ENCODE measurements at regions not wholly inside any gene's neighbourhood (a gene's known extent, or its start where the extent isn't known, plus 50 kb on each side); places are given as distances from the start of the nearest gene placed in this dataset.

DNA sequence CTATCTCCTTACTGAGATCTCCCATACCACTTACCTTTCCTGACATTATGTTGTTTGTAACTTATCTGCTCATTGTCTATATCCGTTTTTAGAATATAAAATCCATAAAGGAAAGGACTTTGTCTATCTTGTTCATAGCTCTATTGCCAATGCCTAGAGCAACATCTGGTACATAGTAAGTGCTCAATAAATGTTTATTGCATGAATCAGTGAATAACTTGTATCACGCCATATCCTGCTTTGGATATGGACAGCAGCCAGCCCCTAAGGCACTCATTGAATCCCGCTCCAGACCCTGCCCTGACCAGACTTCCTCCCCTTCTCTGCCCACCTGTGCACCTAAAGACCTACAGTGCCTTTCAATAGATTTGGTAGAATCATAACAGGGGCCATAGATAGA lies 298.1 kb upstream of the PLXNA2 start:
- DNase-seq (ENCODE audit: low spot score) (no peak), ATAC-seq (no peak)
- Mint-ChIP-seq H3K9me3 (peaks cover 8% of the 10 kb centered on the region), H3K27me3 (peaks cover 2 to 32% of the 10 kb centered on the region in 2 donors), H3K27ac (no peak overlapping the region), H3K4me3 (no peak overlapping the region), H3K36me3 (no peaks in the 10 kb centered on the region), H3K4me1 (ENCODE audit: low read depth in 2 of 2) (peaks cover 3 to 15% of the 10 kb centered on the region in 2 donors)

DNA sequence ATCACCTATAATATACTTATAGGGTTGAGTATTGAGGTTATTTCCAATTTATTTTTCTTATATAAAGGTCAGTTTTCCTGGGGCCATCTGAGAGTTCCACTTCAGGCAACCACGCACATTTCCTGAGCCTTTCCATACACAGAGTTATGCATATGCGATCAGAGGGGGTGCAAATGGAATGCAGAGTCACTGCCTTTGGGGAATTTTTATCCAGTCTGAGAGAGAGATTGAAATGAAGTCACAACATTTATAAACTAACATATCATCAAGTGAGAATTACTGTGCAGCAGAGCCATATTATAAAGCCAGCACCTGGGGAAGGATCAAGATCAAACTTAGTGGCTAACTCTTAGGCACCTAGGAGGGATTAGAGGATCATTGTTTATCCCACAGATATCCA lies 299.9 kb upstream of the PLXNA2 start:
- no peak for DNase-seq (ENCODE audit: low spot score)
- Mint-ChIP-seq H3K36me3 (no peaks in the 10 kb centered on the region), H3K4me3 (no peak overlapping the region), H3K9me3 (peaks cover 8% of the 10 kb centered on the region), H3K27ac (no peak overlapping the region), H3K27me3 (peaks cover 4 to 39% of the 10 kb centered on the region in 2 donors), H3K4me1 (ENCODE audit: low read depth in 2 of 2) (peaks cover 3 to 15% of the 10 kb centered on the region in 2 donors)
- no peak for ATAC-seq

DNA sequence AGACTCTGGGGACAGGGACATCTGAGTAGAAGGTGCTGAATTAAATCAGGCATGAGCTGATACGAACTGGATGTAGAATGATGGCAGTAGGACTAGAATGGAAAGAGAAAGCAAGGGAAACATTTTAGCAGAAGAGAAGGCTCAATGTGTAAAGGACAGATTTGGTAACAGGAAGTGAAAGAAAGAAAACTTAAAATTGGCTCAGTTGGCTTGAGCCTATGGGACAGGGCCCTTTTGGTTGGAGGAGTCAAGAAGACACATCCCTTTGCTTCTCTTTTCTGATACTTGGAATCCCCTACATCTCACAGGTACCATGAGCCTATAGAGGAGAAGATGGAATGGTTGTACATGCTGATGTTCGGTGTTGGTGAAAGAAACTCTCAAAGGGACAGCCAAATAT lies 300.6 kb upstream of the PLXNA2 start:
- Mint-ChIP-seq H3K9me3 (peaks cover 8% of the 10 kb centered on the region), H3K27me3 (peaks cover 4 to 39% of the 10 kb centered on the region in 2 donors), H3K36me3 (no peaks in the 10 kb centered on the region), H3K4me1 (ENCODE audit: low read depth in 2 of 2) (peaks cover 3 to 15% of the 10 kb centered on the region in 2 donors), H3K27ac (no peak overlapping the region), H3K4me3 (no peak overlapping the region)
- DNase-seq (ENCODE audit: low spot score) (no peak), ATAC-seq (no peak)

DNA sequence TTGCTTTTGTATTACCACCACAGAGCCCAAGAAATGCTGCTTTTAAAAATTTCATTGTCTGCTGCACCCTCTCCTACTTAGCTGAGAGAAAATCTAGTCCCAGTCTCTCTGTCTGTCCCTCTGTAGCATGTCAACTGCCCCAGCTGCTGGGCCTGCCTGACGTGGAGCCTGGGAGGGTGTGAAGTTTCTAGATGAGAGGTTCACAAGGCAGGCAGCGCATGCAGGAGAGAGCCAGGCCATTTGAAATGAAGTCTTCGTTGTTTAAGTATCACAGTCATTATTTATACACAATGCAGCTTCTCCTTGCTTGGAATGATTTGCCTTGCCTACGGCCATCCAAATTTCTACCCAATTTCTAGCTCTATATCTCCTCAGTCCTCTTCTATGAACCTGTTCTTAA lies 306.8 kb upstream of the PLXNA2 start:
- no peaks in the 10 kb centered on the region for H3K36me3 Mint-ChIP-seq
- peaks cover 15 to 41% of the 10 kb centered on the region in 2 donors for H3K27me3 Mint-ChIP-seq
- H3K9me3 Mint-ChIP-seq: peaks cover 6% of the 10 kb centered on the region
- no peak overlapping the region for H3K27ac Mint-ChIP-seq
- H3K4me3 Mint-ChIP-seq: no peak overlapping the region
- no peak for DNase-seq (ENCODE audit: low spot score)
- no peak for ATAC-seq
- H3K4me1 Mint-ChIP-seq (ENCODE audit: low read depth in 2 of 2): no peaks in the 10 kb centered on the region

DNA sequence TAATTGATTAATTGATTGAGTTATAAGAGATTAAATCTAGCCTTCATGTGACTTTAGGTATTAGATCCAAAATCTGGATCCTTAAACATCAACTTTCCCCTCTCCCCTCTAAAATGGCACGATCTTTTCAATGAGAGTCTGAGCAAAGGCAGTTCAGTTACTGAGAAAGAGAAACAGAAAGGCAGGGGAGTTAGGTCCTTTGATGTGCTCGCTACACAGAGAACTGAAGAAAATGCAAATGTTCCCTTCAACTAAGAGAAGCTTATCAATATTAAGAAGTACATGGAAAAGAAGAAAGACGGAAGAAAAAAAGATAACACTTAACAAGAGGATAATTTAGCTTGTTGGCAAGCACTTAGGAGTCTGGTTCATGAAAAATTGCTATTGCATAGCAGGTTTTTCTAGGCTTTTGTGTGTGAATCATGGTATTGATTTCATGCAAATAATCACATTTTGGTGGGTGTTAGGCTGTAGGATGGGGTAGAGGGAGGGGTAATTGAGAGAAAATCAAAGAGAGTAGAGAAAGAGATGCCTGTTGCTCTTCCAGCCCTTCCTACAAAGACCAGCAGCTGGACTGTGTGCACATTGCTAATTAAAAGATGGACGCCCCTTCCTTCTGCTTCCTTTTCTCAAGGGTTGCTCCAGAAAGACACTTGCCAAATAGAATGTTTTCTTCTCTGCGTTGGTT lies 307.6 kb upstream of the PLXNA2 start:
- ATAC-seq: no peak
- Mint-ChIP-seq H3K27me3 (peaks cover 15 to 41% of the 10 kb centered on the region in 2 donors), H3K4me3 (no peak overlapping the region), H3K27ac (no peak overlapping the region), H3K9me3 (peaks cover 6% of the 10 kb centered on the region), H3K36me3 (no peaks in the 10 kb centered on the region), H3K4me1 (ENCODE audit: low read depth in 2 of 2) (no peaks in the 10 kb centered on the region)
- no peak for DNase-seq (ENCODE audit: low spot score)

DNA sequence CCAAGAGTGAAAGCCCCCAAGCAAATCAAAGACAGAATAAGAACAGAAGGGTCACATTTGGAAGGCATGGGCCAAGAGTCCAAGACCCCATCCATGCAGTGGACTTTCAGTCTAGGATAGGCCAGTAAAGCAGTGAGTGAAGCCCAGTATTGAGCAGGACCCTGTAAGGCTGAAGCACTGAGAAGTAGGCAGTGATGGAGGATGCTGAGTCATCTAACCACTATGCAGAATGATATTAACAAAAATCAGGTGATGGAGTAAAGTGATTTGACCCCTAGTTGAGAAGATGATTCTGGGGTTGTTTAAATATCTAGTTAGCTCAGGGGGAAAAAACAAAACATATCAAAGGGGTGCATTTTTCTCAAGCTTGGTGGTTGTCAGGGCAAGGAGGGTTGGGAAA lies 308.7 kb upstream of the PLXNA2 start:
- Mint-ChIP-seq H3K9me3 (peaks cover 6% of the 10 kb centered on the region), H3K4me3 (no peak overlapping the region), H3K4me1 (ENCODE audit: low read depth in 2 of 2) (no peaks in the 10 kb centered on the region), H3K27ac (no peak overlapping the region), H3K36me3 (no peaks in the 10 kb centered on the region), H3K27me3 (peaks cover 13 to 30% of the 10 kb centered on the region in 2 donors)
- DNase-seq (ENCODE audit: low spot score): no peak
- ATAC-seq: no peak

DNA sequence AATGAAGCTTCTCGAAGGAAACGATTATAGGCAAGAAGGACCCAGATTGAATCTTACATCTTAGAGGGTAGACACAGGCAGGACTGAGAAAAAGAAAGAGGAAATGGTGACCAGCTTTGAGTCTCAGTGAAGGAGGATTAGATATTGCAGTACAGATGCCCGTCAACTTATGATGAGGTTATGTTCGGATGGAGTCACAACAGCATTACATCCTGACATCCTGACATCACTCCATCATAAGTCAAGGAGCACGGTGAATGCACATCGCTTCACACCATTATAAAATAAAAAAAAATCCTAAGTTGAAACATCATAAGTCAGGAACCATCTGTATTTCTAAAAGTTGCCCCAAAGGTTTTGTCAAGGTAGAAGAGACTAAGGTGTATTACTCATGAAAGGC lies 312.3 kb upstream of the PLXNA2 start:
- Mint-ChIP-seq H3K4me1 (ENCODE audit: low read depth in 2 of 2) (no peaks in the 10 kb centered on the region), H3K36me3 (no peaks in the 10 kb centered on the region), H3K4me3 (no peak overlapping the region), H3K27me3 (peaks cover 13 to 31% of the 10 kb centered on the region in 2 donors), H3K27ac (no peak overlapping the region), H3K9me3 (peaks cover 9% of the 10 kb centered on the region)
- ATAC-seq (no peak), DNase-seq (ENCODE audit: low spot score) (no peak)

DNA sequence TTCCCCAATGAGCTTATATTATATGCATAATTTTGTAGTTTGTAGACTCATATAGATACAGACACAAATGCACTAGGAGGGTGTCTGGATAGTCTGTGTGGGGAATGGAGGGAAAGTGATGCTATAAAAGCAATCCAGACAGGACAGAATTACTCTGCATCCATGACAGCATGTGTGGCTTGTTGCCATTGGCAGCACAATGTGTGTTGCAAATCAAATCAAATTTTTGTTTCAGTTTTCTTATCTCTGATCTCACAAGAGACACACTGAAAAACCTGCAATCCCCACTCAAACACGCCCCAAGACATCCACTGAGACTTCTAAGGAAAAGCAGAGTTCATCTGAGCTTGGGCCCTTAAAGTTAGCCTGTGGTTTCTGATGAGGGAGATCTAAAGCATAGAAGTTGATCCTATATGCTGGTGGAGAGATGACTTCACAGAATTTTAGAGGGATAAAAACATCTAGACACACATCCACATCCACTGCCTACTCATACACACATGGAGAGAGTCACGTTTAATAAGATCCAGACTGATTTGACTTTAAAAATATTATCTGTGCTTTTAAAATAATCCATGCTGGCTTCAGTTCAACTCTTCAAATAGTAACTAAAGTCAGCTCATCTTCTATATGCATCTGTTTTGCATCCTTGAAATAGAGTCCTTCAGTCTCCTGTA lies 313.0 kb upstream of the PLXNA2 start:
- Mint-ChIP-seq H3K4me1 (ENCODE audit: low read depth in 2 of 2) (no peaks in the 10 kb centered on the region), H3K4me3 (no peak overlapping the region), H3K27ac (no peak overlapping the region), H3K9me3 (peaks cover 9% of the 10 kb centered on the region), H3K36me3 (no peaks in the 10 kb centered on the region), H3K27me3 (peaks cover 7 to 29% of the 10 kb centered on the region in 2 donors)
- ATAC-seq: no peak
- no peak for DNase-seq (ENCODE audit: low spot score)

DNA sequence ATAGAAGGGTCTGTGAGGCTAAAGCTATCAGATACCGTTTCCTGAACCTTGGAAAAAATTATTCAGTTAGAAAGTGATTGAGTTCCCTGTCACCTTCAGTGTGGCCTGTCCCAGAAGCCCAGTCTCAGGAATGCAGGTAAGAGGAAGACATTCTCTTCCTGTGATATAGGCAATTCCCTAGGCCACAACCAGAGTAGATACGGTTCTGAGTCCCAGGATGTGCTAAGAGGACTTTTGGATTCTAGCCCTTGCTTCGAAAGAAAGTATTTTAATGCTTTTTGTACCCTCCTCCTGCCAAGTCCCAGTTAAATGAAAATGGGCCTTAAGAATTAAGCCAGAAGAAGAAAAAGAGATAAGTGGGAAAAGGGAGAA lies 313.5 kb upstream of the PLXNA2 start:
- Mint-ChIP-seq H3K27ac (no peak overlapping the region), H3K36me3 (no peaks in the 10 kb centered on the region), H3K4me3 (no peak overlapping the region), H3K27me3 (peaks cover 5 to 24% of the 10 kb centered on the region in 2 donors), H3K4me1 (ENCODE audit: low read depth in 2 of 2) (no peaks in the 10 kb centered on the region), H3K9me3 (peaks cover 9% of the 10 kb centered on the region)
- DNase-seq (ENCODE audit: low spot score) (no peak), ATAC-seq (no peak)

DNA sequence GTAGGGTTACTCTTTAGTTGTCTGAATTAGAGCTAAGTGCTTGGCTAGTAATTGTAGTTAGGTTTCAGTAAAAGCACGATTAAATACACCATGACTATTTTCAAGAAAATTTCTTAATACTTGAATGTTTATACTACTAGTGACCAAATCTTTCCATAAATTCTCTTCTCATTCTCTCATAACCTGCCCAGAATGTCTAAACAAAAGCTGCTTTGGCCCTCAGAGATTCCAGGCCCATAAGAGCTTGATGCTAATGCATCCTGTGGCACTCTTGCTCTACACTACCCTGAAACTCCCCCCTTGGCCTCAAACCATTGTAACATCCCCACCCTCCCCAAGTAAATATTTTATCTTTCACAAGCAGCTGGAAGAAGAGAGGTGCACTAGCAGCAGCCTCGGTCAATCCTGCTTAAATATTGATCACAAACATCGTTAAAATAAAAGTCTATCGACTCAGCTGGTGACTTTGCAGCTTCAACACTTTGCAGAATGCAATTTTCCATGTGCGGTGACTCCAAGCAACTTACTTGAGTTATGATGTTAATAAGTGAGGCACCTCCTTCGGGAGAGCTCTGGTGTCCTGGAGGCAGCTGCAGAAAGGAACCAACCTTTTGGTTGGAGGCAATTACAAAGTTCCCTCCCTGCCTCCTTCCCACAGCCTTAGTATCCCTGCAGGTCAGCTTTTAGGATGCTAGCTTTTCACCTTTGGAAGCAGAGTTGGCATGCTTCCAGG lies 315.6 kb upstream of the PLXNA2 start:
- DNase-seq (ENCODE audit: low spot score): no peak
- no peak for ATAC-seq
- peaks cover 3 to 22% of the 10 kb centered on the region in 2 donors for H3K27me3 Mint-ChIP-seq
- H3K4me3 Mint-ChIP-seq: no peak overlapping the region
- no peak overlapping the region for H3K27ac Mint-ChIP-seq
- no peaks in the 10 kb centered on the region for H3K36me3 Mint-ChIP-seq
- H3K4me1 Mint-ChIP-seq (ENCODE audit: low read depth in 2 of 2): no peaks in the 10 kb centered on the region
- peaks cover 10% of the 10 kb centered on the region for H3K9me3 Mint-ChIP-seq

DNA sequence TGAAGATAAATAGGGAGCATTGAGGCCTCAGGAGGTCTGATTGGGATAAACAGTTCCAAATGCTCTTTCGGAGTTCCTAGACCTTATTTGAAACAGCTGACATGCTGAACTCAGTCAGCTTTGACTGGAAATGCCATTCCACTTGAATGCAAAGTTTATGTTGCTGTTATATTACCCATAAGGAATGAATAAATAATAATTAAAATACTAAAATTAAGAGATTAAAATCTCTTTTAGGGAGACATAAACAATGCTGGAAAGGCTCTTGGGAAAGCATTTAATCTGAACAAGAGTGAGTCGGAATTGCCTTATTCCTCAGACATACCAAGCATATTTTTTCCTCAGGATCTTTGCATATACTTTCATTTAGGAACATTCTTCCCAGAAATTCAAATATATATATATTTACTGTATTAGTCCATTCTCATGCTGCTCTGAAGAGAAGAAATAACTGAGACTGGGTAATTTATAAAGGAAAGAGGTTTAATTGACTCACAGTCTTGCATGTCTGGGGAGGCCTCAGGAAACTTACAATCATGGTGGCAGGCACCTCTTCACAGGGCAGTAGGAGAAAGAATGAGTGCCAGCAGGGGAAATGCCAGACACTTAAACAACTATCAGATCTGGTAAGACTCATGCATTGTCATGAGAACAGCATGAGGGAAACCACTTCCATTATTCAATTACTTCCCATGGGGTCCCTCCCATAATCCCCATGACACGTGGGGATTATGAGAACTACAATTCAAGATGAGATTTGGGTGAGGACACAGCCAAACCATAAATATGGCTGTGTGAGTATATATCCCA lies 318.2 kb upstream of the PLXNA2 start:
- H3K9me3 Mint-ChIP-seq: peaks cover 6% of the 10 kb centered on the region
- DNase-seq (ENCODE audit: low spot score): no peak
- H3K27ac Mint-ChIP-seq: no peak overlapping the region
- H3K4me3 Mint-ChIP-seq: no peak overlapping the region
- H3K36me3 Mint-ChIP-seq: no peaks in the 10 kb centered on the region
- ATAC-seq: no peak
- H3K4me1 Mint-ChIP-seq (ENCODE audit: low read depth in 2 of 2): no peaks in the 10 kb centered on the region
- peaks cover 4 to 18% of the 10 kb centered on the region in 2 donors for H3K27me3 Mint-ChIP-seq

DNA sequence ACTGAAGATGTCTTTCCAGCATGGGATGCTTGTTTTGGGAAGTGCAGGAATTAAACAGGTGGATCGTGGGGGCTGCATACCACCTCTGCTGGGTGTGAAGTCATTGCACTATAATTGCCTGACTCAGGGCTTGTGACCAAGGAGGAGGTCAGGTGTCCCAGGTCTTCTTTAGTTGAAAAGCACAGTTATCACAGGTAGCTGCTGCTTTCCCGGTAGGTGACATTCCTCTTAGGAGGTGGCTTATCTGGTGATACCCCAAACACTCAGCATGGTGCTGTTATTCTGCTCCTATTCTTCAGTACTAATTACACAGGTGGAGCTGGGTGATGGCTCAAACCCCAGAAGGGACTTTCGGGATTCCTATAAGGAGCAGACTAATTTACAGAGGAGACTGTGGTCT lies 320.3 kb upstream of the PLXNA2 start:
- ATAC-seq (no peak), DNase-seq (ENCODE audit: low spot score) (no peak)
- no peaks in the 10 kb centered on the region for H3K36me3 Mint-ChIP-seq
- H3K27me3 Mint-ChIP-seq: peaks cover 11 to 30% of the 10 kb centered on the region in 2 donors
- H3K9me3 Mint-ChIP-seq: peaks cover 4% of the 10 kb centered on the region
- H3K27ac Mint-ChIP-seq: no peak overlapping the region
- no peak overlapping the region for H3K4me3 Mint-ChIP-seq
- no peaks in the 10 kb centered on the region for H3K4me1 Mint-ChIP-seq (ENCODE audit: low read depth in 2 of 2)

DNA sequence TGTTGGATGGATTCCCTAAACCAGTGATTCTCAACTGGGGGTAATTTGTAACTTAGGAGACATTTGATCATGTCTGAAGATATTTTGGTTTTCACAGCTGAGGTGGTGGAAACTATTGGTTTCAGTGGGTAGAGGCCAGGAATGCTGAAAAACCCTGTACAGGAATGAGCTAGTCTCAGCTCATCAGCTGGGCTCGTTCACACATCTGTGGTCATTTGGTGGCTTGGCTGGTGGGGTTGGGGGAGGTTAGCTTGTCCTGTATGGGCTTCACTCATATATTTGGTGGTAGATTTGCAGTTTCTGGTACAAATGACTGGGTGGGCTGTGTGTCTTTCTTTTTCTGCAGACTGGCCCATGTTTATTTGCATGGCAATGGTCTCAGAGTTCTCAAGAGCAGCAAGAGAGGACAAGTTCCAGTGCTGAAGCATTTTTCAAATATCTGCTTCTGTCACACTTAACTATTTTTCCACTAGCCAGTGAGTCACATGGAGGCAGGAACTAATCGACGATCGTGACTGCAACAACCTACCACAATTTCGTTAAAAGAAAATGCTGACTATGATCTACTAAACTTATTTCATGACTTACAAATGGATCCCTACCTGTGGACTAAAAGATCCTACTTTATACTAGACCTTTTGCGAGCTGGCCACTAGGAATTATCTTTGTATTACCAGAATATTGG lies 321.7 kb upstream of the PLXNA2 start:
- Mint-ChIP-seq H3K9me3 (peaks cover 8% of the 10 kb centered on the region), H3K36me3 (no peaks in the 10 kb centered on the region), H3K4me1 (ENCODE audit: low read depth in 2 of 2) (no peaks in the 10 kb centered on the region), H3K4me3 (no peak overlapping the region), H3K27me3 (peaks cover 15 to 30% of the 10 kb centered on the region in 2 donors), H3K27ac (no peak overlapping the region)
- ATAC-seq (no peak), DNase-seq (ENCODE audit: low spot score) (no peak)

Data from natural killer cell treated with Interleukin-12 subunit alpha and Interleukin-12 subunit beta and Interleukin-15 and Interleukin-18, amount 100 ng/mL, for 72 hours (primary cell).